LNCaP clone FGC (cell line): ENCODE measurements at regions not wholly inside any gene's neighbourhood (a gene's known extent, or its start where the extent isn't known, plus 50 kb on each side); places are given as distances from the start of the nearest gene placed in this dataset.

ENCODE experiments used
- DNase-seq: peaks from one replicate; pipeline ENCODE4 v3.0.0-alpha.2; 2011; ENCODE audit warnings: low read depth
- H3K4me3 ChIP-seq: 2 replicates; pipeline ENCODE4 v1.5.1; 2011; ENCODE audit warnings: mild to moderate bottlenecking, low read depth, low read length, control low read depth
- CTCF ChIP-seq: IDR thresholded peaks from 2 replicates; pipeline ENCODE4 v1.5.1; 2012; ENCODE audit warnings: mild to moderate bottlenecking; ENCODE audit not compliant: control insufficient read depth, insufficient read depth; ENCODE audit errors: extremely low read depth

DNA sequence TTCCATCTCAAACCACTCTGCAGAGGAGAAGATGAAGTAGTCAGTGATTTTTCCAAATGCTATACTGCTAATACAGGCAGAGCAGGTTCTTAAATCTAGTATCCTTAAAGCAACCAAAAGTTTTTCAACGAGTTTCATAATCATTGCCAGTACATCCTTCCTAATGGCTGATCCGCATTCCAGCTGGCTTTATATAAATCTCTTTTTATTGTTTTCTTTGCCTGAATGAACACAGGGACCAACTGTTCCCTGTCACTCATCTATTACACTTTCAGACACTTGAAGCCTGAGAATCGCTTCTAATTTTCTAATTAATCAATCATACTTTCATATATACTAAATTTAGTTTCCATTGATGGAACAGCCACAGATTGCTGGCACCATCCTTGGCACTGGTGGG, 508.6 kb downstream of the RAB28 start:
- no peak overlapping the region for H3K4me3 ChIP-seq
- DNase-seq: no peak
- TF ChIP-seq CTCF: no peak

DNA sequence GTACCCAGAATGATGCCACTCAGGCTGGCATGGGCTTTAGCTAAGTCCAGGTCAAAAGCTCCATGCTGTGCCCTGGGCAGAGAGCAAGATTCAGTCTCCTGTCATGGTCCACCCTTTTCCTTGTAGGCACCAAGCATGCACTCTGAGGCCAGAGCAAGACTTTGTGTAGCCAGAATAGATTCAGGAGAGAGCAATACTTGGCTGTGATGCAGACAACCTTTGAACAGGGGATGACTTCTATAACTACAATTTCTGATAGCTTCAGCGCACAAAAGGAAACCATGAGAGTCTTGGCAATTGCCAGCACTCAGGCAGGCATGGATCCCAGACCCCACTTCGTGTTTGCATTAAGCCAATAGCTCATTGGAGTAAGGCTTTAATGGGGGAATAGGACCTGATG, 510.6 kb downstream of the RAB28 start:
- TF ChIP-seq CTCF: no peak
- DNase-seq: no peak

GRCh38 chr4:12968345-12968744, 515.8 kb downstream of the RAB28 start:
- TF ChIP-seq CTCF: no peak
- DNase-seq: no peak
- H3K4me3 ChIP-seq: no peak overlapping the region

More for the DNA sequence above, 510.6 kb downstream of the RAB28 start:
- no peak overlapping the region for H3K4me3 ChIP-seq

DNA sequence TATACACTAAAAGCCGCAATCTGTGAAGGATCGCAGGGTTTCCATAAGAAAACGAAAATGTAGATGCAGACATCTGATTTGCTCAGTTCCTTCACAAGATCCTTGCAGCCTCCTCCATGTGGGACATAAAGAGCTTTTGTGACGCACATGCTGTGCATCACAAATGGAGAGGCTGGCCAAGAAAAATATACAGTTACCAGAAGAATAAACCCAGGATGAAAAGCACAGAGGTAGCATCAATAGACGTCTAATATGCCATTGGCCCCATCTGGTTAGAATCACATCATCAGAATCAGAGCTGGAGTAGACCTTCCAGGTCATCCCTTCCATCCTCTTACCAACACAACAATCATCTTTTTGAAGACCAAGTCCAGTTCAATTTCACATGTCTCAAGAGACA, 517.4 kb downstream of the RAB28 start:
- DNase-seq: no peak
- TF ChIP-seq CTCF: no peak
- H3K4me3 ChIP-seq: no peak overlapping the region

DNA sequence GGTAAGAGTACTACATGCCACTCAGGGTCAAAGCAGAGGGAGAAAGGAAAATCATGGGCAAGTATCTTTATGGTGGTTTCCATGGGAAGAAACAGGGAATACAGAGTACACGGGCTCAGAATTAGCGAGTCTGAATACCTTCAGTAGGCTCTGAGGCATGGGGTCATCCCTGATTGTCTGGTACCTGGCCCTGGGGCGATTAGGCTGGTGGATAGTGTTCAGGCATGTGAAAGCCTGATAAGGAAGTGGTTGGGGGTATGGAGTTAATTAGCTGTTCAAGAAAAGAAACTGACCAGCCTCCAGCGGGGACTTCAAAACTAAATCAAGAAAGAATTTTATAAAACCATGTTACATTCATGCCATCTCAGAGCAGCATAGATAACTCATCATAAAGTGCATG, 518.8 kb downstream of the RAB28 start:
- DNase-seq: no peak
- no peak for TF ChIP-seq CTCF
- no peak overlapping the region for H3K4me3 ChIP-seq

- H3K4me3 ChIP-seq: no peak overlapping the region
- no peak for DNase-seq
- no peak for TF ChIP-seq CTCF
Observed at GRCh38 chr4:12963912-12964311, 520.2 kb downstream of the RAB28 start.

DNA sequence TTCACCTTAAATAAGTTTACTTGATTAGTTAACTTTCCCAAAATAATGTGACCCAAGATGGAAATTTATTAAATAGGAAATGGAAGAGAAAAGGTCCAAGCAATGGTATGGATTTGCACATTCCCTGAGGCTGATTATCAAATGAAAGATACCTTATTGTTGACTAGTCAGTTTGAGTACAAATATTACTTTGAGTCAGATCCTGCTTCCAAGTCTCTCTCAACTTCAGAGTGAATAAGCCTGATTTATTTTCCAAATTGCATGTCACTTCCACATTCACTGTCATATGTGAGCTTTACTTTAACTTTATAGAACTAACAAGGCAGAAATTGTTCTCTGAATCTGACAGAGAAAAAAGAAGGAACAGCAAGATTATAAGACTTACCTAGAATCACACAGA, 520.8 kb downstream of the RAB28 start:
- no peak for TF ChIP-seq CTCF
- no peak for DNase-seq
- H3K4me3 ChIP-seq: no peak overlapping the region
